GM19452 (cell line): ENCODE measurements at regions not wholly inside any gene's neighbourhood (a gene's known extent, or its start where the extent isn't known, plus 50 kb on each side); places are given as distances from the start of the nearest gene placed in this dataset.

Experiments
- ATAC-seq: cut with Tn5 transposase; IDR thresholded peaks from one replicate; pipeline ENCODE4 v1.9.1; 2021; ENCODE audit not compliant: unreplicated experiment

- ATAC-seq = no peak
Measured at GRCh38 chr12:98053202-98053601, 462.2 kb upstream of the TMPO start.

- no peak for ATAC-seq
Measured at GRCh38 chr12:98057701-98058100, 457.7 kb upstream of the TMPO start.

- no peak for ATAC-seq
Measured at GRCh38 chr12:98058213-98058612, 457.2 kb upstream of the TMPO start.

GRCh38 chr12:98058838-98059237 is 456.6 kb upstream of the TMPO start:
- no peak for ATAC-seq

- no peak for ATAC-seq
Measured at GRCh38 chr12:98059659-98060343, 455.6 kb upstream of the TMPO start.

GRCh38 chr12:98060411-98060810 is 455.0 kb upstream of the TMPO start:
- no peak for ATAC-seq

- no peak for ATAC-seq
Measured at GRCh38 chr12:98062464-98063245, 452.7 kb upstream of the TMPO start.

GRCh38 chr12:98064501-98064900 is 450.9 kb upstream of the TMPO start:
- ATAC-seq = no peak

GRCh38 chr12:98067795-98068194 is 447.6 kb upstream of the TMPO start:
- ATAC-seq = no peak

GRCh38 chr12:98073610-98074009 is 441.8 kb upstream of the TMPO start:
- no peak for ATAC-seq

- ATAC-seq = no peak
Measured at GRCh38 chr12:98074286-98074685, 441.1 kb upstream of the TMPO start.

- ATAC-seq = no peak
Measured at GRCh38 chr12:98084391-98084790, 431.0 kb upstream of the TMPO start.

GRCh38 chr12:98085046-98085755 is 430.2 kb upstream of the TMPO start:
- ATAC-seq = no peak

GRCh38 chr12:98090731-98091130 is 424.7 kb upstream of the TMPO start:
- ATAC-seq = no peak

GRCh38 chr12:98096436-98096835 is 419.0 kb upstream of the TMPO start:
- ATAC-seq = no peak

- ATAC-seq = no peak
Measured at GRCh38 chr12:98106031-98106683, 409.2 kb upstream of the TMPO start.

GRCh38 chr12:98109266-98109665 is 406.1 kb upstream of the TMPO start:
- no peak for ATAC-seq

GRCh38 chr12:98110536-98110935 is 404.9 kb upstream of the TMPO start:
- no peak for ATAC-seq

GRCh38 chr12:98113548-98113947 is 401.8 kb upstream of the TMPO start:
- no peak for ATAC-seq

- ATAC-seq = no peak
Measured at GRCh38 chr12:98121963-98122362, 393.4 kb upstream of the TMPO start.

- no peak for ATAC-seq
Measured at GRCh38 chr12:98123021-98123461, 392.3 kb upstream of the TMPO start.
